ENCODE measurements at regions not wholly inside any gene's neighbourhood (a gene's known extent, or its start where the extent isn't known, plus 50 kb on each side); places are given as distances from the start of the nearest gene placed in this dataset.

- TF ChIP-seq GATA3 (IDR thresholded peaks at IDR 0.05; ENCODE audit: low read depth, low read length) = no peak
- no peak for TF ChIP-seq GATA2 (IDR thresholded peaks at IDR 0.05; ENCODE audit: low read depth, low read length)
Observed at GRCh38 chr12:115222220-115222619, 538.2 kb upstream of the TBX3 start.
